Peyer's patch (tissue), 4 donors: ENCODE measurements at regions not wholly inside any gene's neighbourhood (a gene's known extent, or its start where the extent isn't known, plus 50 kb on each side); places are given as distances from the start of the nearest gene placed in this dataset.

ENCODE experiments used
- POLR2A ChIP-seq, 2 donors: fragments of 450-650 bp; IDR thresholded peaks; one replicate each; pipeline ENCODE4 v1.5.1; 2017; ENCODE audit warnings: antibody characterized with exemption in 2 of 2, mild to moderate bottlenecking in 2 of 2, moderate library complexity in 2 of 2
- TF ChIP-seq, protein P1 (sequence below), 6 experiments: fragments of 450-650 bp in 4 of 6; fragments of 200-600 bp in 2 of 6; sonication (generic) in 1 of 6; IDR thresholded peaks; one replicate each; pipeline ENCODE4 v1.5.1; 2017 to 2019; ENCODE audit warnings: antibody characterized with exemption in 6 of 6, mild to moderate bottlenecking in 3 of 6, moderate library complexity in 1 of 6

DNA sequence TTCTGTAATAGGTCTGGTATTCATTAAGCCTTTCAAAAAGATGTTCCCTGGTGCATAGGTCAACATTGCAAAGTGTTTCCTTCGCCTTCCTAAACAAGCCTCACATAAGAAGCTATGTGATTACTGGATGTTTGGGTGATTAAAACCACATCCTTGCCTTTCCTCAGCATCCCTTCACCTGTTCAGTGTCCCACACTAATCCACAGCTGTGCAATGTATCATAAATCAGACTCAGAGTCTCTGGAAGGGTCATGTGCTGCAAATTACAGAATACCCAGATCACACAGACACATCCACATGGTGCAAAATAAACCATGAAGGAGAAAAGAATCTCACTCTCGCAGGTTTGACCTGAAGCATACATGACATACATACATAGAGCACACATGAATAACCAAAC is 164.7 kb upstream of the NSMCE3 start:
- TF ChIP-seq, protein P1, sequence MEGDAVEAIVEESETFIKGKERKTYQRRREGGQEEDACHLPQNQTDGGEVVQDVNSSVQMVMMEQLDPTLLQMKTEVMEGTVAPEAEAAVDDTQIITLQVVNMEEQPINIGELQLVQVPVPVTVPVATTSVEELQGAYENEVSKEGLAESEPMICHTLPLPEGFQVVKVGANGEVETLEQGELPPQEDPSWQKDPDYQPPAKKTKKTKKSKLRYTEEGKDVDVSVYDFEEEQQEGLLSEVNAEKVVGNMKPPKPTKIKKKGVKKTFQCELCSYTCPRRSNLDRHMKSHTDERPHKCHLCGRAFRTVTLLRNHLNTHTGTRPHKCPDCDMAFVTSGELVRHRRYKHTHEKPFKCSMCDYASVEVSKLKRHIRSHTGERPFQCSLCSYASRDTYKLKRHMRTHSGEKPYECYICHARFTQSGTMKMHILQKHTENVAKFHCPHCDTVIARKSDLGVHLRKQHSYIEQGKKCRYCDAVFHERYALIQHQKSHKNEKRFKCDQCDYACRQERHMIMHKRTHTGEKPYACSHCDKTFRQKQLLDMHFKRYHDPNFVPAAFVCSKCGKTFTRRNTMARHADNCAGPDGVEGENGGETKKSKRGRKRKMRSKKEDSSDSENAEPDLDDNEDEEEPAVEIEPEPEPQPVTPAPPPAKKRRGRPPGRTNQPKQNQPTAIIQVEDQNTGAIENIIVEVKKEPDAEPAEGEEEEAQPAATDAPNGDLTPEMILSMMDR (IDR thresholded peaks at IDR 0.05) = no peak
- no peak for TF ChIP-seq POLR2A (IDR thresholded peaks at IDR 0.05)
